MG63 (cell line): ENCODE measurements at regions not wholly inside any gene's neighbourhood (a gene's known extent, or its start where the extent isn't known, plus 50 kb on each side); places are given as distances from the start of the nearest gene placed in this dataset.

Source experiments
- DNase-seq: peaks from one replicate; pipeline ENCODE4 v3.0.0-alpha.2; 2020
- H3K27me3 ChIP-seq: fragments of 250-450 bp; sonication (Bioruptor Pico); 2 replicates; pipeline ENCODE4 v1.5.1; 2020; ENCODE audit warnings: mild to moderate bottlenecking, moderate library complexity
- H3K36me3 ChIP-seq: fragments of 250-450 bp; sonication (Bioruptor Pico); 2 replicates; pipeline ENCODE4 v1.5.1; 2020; ENCODE audit warnings: mild to moderate bottlenecking, moderate library complexity
- H3K4me3 ChIP-seq: fragments of 250-450 bp; sonication (Bioruptor Pico); 2 replicates; pipeline ENCODE4 v1.5.1; 2020; ENCODE audit warnings: mild to moderate bottlenecking, moderate library complexity
- H3K9me3 ChIP-seq: fragments of 250-450 bp; sonication (Bioruptor Pico); 2 replicates; pipeline ENCODE4 v1.5.1; 2020; ENCODE audit warnings: mild to moderate bottlenecking, moderate library complexity

DNA sequence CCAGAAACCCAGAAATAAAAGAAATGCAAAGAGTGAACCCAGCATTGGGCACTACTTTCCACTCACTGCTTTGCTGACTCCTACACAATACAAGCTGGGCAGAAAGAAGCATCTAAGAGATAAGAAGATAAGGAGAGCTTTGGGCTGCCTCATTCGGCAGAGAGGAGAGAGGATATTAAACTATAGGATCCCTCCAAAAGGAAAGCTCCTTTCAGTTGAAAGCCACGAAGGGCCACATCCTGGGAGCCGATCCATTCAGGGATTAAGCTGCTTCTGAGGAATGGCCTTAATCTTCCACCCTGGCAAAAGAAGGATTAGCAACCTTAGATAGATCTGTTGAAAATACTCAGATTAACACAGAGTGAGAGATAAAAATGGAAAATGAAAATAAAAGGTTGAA, 274.9 kb upstream of the PPP2R3A start:
- Histone ChIP-seq H3K4me3 (no peak overlapping the region), H3K27me3 (no peaks in the 10 kb centered on the region), H3K9me3 (no peaks in the 10 kb centered on the region), H3K36me3 (no peaks in the 10 kb centered on the region)
- DNase-seq = no peak

DNA sequence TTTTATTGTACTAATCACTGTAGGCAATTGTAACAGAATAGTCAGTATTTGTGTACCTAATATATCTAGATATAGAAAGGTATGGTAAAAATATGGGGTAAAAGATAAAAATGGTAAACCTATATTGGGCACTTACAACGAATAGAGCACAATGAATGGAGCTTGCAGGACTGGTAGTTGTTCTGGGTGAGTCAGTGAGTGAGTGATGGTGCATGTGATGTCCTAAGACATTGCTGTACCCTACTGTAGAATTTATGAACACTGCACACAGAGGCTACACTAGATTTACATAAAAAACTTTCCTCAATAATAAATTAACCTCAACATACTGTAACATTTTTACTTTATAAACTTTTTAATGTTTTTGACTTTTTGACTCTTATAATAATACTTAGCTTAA, 274.3 kb upstream of the PPP2R3A start:
- no peaks in the 10 kb centered on the region for H3K9me3 ChIP-seq
- no peak for DNase-seq
- no peaks in the 10 kb centered on the region for H3K36me3 ChIP-seq
- H3K27me3 ChIP-seq = no peaks in the 10 kb centered on the region
- H3K4me3 ChIP-seq = no peak overlapping the region

DNA sequence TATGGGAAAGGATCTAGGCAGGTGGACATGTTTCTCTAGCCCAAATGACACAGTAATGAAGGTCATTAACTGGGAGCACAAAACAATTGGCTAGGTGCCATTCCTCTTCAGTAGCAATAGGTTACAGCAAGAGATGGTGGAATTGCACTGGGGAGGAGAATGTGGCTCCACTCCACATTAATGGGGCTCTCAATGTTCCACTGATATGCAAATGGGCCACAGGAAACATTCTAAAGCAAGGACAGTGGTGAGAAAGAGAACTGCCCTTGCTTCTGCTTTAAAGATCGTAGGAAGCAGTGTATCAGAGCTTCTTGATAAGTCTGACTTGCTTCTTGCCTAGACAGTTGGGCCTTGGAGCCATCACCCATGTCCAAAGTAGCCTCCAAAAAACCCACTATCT, 271.4 kb upstream of the PPP2R3A start:
- no peaks in the 10 kb centered on the region for H3K36me3 ChIP-seq
- no peak overlapping the region for H3K4me3 ChIP-seq
- H3K27me3 ChIP-seq = no peaks in the 10 kb centered on the region
- DNase-seq = no peak
- no peaks in the 10 kb centered on the region for H3K9me3 ChIP-seq

- 0 out of 2 replicates have a peak, but pooled peaks cover 5% of the 10 kb centered on the region for H3K27me3 ChIP-seq
- H3K9me3 ChIP-seq = no peaks in the 10 kb centered on the region
- no peaks in the 10 kb centered on the region for H3K36me3 ChIP-seq
- no peak for DNase-seq
- H3K4me3 ChIP-seq = no peak overlapping the region
These were observed 265.8 kb upstream of the PPP2R3A start for GRCh38 chr3:135699741-135700140.

DNA sequence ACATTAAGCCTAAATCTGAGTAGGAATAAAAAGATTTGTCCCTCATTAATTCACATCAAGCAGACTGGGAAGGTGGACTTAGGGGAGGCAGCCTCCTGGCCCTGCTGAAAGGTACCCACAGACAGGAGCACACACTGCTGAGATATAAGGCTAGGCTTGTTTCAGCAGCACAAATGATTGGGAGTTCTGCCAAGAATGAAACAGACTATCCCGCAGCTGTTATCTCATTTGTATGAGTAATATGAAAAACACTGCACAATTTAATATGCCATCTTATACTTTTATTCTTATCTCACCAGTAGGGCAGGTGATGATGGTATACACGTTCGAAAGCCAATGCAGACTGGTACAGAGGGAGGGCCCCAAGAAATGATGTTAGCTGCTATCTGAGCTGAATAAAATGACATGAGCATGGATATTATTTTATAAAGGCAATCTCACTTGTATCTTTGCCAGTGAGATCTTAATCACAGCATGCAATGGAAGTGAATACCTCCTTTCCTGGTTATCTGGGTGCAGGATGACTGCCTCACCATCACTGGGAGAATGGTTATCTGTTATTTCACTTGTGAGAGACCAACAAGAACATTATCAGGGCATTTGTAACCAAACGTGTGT, 258.7 kb upstream of the PPP2R3A start:
- no peak overlapping the region for H3K4me3 ChIP-seq
- H3K27me3 ChIP-seq = no peaks in the 10 kb centered on the region
- no peak for DNase-seq
- H3K9me3 ChIP-seq = no peaks in the 10 kb centered on the region; the same call in 1 of the 2 replicates
- H3K36me3 ChIP-seq = no peaks in the 10 kb centered on the region

GRCh38 chr3:135719449-135719848, 246.1 kb upstream of the PPP2R3A start:
- Histone ChIP-seq H3K9me3 (no peaks in the 10 kb centered on the region), H3K4me3 (no peak overlapping the region), H3K36me3 (no peaks in the 10 kb centered on the region), H3K27me3 (no peaks in the 10 kb centered on the region)
- no peak for DNase-seq

GRCh38 chr3:135728007-135728721, 237.4 kb upstream of the PPP2R3A start:
- no peak for DNase-seq
- Histone ChIP-seq H3K4me3 (no peak overlapping the region), H3K27me3 (no peaks in the 10 kb centered on the region), H3K36me3 (no peaks in the 10 kb centered on the region), H3K9me3 (peaks cover 11% of the 10 kb centered on the region)

DNA sequence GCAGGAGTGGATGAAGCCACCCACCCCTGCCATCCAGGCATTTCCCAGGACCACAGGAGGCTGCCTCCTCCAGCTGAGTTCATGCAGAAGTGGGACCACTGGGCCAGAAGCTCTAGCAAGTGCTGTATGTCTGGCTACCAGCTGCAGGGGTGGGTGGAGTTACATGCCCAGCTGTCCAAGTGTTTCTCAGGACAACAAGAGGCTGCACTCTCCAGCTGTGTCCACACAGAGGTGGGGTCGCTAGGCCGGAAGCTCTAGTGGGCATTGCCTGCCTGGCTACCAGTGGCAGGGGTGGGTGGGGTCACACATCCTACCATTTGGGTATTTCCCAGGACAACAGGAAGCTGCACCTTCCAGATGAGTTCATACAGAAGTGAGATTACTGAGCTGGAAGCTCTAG, 234.0 kb upstream of the PPP2R3A start:
- no peaks in the 10 kb centered on the region for H3K27me3 ChIP-seq
- DNase-seq = no peak
- H3K4me3 ChIP-seq = no peak overlapping the region
- no peaks in the 10 kb centered on the region for H3K36me3 ChIP-seq
- peaks cover 5% of the 10 kb centered on the region for H3K9me3 ChIP-seq

DNA sequence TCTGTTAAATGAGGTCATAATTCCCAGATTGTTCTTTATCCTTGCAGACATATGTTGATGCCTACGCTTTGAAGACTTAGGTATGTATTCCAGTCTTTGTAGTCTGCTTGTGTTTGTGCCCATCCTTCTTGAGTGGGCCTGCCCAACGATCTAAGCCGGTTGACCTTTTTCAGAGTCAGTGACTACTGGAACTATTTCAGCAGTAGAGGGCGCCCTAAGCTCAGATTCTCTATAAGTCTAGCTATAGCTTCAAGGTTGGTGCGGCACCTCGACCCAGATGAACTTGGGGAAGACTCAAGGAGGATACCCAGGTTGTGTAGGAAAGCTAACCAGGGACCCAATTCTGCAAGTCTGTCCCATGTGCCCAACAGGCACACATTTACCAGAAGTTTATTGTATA, 228.8 kb upstream of the PPP2R3A start:
- H3K27me3 ChIP-seq = no peaks in the 10 kb centered on the region
- no peaks in the 10 kb centered on the region for H3K36me3 ChIP-seq
- no peak overlapping the region for H3K4me3 ChIP-seq
- peaks cover 3% of the 10 kb centered on the region for H3K9me3 ChIP-seq
- no peak for DNase-seq

- H3K27me3 ChIP-seq = no peaks in the 10 kb centered on the region
- H3K36me3 ChIP-seq = no peaks in the 10 kb centered on the region
- no peak for DNase-seq
- no peak overlapping the region for H3K4me3 ChIP-seq
- peaks cover 3% of the 10 kb centered on the region for H3K9me3 ChIP-seq
These were observed 225.7 kb upstream of the PPP2R3A start for GRCh38 chr3:135739779-135740178.

GRCh38 chr3:135740211-135740610, 225.3 kb upstream of the PPP2R3A start:
- no peak for DNase-seq
- no peaks in the 10 kb centered on the region for H3K36me3 ChIP-seq
- no peak overlapping the region for H3K4me3 ChIP-seq
- peaks cover 3% of the 10 kb centered on the region for H3K9me3 ChIP-seq
- no peaks in the 10 kb centered on the region for H3K27me3 ChIP-seq

DNA sequence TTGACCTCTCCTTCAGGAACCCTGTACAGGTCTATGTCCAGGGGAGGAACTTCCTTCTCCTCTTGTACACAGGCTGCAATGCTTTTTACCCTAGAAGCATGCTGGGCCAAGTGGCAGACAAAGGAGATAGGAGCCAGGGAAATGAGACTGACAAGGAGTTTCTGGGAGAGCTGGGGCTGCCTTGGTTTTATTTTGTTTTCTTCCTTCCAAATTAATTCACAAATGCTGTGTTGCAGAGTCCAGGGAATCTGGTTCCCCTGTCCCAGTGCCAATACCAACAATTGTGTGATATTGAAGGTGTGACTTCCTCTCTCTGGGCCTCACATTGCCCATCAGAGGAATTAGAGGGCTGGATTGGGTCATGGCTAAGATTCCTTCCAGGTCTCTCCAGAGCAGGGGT, 224.8 kb upstream of the PPP2R3A start:
- Histone ChIP-seq H3K27me3 (no peaks in the 10 kb centered on the region), H3K9me3 (peaks cover 3% of the 10 kb centered on the region), H3K36me3 (no peaks in the 10 kb centered on the region), H3K4me3 (no peak overlapping the region)
- DNase-seq = no peak

GRCh38 chr3:135751991-135752390, 213.5 kb upstream of the PPP2R3A start:
- Histone ChIP-seq H3K9me3 (no peaks in the 10 kb centered on the region), H3K27me3 (no peaks in the 10 kb centered on the region; the same call in 1 of the 2 replicates)
- DNase-seq = no peak

DNA sequence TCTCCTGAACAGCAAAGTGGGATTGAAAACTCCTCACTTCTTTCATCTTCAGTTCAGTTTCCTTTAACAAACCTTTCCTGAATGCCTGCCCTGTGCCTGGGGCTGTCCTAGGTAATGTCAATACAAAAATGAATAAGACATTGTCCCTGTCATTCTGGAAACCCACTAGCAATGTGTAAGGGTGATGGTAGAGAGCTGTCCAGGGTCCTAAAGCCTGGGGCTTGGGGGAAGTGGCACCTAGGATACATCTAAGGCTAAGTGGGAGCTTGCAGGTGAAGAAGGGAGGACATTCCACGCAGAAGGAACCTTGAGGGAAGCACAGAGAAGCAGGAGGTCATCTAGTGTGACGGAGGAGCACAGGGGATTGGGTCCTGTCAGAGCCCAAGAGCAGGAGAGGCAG, 212.7 kb upstream of the PPP2R3A start:
- Histone ChIP-seq H3K4me3 (no peak overlapping the region), H3K9me3 (no peaks in the 10 kb centered on the region), H3K36me3 (no peaks in the 10 kb centered on the region), H3K27me3 (no peaks in the 10 kb centered on the region; the same call in 1 of the 2 replicates)
- no peak for DNase-seq

More at GRCh38 chr3:135751991-135752390, 213.5 kb upstream of the PPP2R3A start:
- H3K4me3 ChIP-seq = no peak overlapping the region
- H3K36me3 ChIP-seq = no peaks in the 10 kb centered on the region

- H3K4me3 ChIP-seq = no peak overlapping the region
- no peaks in the 10 kb centered on the region for H3K36me3 ChIP-seq
- H3K27me3 ChIP-seq = no peaks in the 10 kb centered on the region; the same call in 1 of the 2 replicates
- DNase-seq = no peak
- H3K9me3 ChIP-seq = no peaks in the 10 kb centered on the region
These were observed 212.0 kb upstream of the PPP2R3A start for GRCh38 chr3:135753506-135753905.

- Histone ChIP-seq H3K4me3 (no peak overlapping the region), H3K36me3 (no peaks in the 10 kb centered on the region), H3K27me3 (no peaks in the 10 kb centered on the region; the same call in 1 of the 2 replicates), H3K9me3 (no peaks in the 10 kb centered on the region)
- no peak for DNase-seq
These were observed 210.0 kb upstream of the PPP2R3A start for GRCh38 chr3:135755330-135756105.

- DNase-seq = no peak
- no peaks in the 10 kb centered on the region for H3K9me3 ChIP-seq
- no peak overlapping the region for H3K4me3 ChIP-seq
- no peaks in the 10 kb centered on the region; the same call in 1 of the 2 replicates for H3K27me3 ChIP-seq
- H3K36me3 ChIP-seq = no peaks in the 10 kb centered on the region
These were observed 209.3 kb upstream of the PPP2R3A start for GRCh38 chr3:135756106-135756668.
